AG08395 (cell line): ENCODE measurements at regions not wholly inside any gene's neighbourhood (a gene's known extent, or its start where the extent isn't known, plus 50 kb on each side); places are given as distances from the start of the nearest gene placed in this dataset.
"Not testable (repeated sequence)": the region's sequence is repeated elsewhere in the genome, so short reads cannot be mapped to it uniquely, and the experiment has no call there.

Experiments
- DNase-seq: peaks from one replicate; pipeline ENCODE4 v3.0.0; 2012; ENCODE audit warnings: mixed read lengths, low spot score

GRCh38 chr6:170057961-170058877, 232.7 kb downstream of the DLL1 start:
- no peak for DNase-seq

- no peak for DNase-seq
These were observed 233.7 kb downstream of the DLL1 start for GRCh38 chr6:170057034-170057734.

DNA sequence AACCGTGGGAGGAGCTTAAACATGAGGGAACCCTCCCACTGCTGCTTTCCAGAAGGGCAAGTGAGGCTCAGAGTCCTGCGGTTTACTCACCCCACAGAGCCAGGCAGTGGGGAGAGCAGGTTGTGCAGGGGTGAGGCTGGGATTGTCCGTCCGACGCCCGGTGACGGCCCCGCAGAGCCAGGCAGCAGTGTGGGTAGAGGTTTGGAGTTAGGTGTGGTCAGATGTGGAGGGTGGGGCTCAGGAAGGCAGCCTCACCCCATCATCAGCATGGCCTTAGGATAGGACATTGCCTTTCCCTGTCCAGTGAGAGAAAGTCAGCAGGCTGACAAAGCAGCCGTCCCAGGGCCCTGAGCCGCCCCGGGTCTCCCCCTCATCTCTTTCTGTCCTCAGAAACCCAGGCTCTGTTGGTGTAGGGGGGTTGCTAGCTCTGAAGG, 234.6 kb downstream of the DLL1 start:
- DNase-seq = no peak

- not testable (repeated sequence) for DNase-seq
These were observed 235.1 kb downstream of the DLL1 start for GRCh38 chr6:170055797-170056196.

DNA sequence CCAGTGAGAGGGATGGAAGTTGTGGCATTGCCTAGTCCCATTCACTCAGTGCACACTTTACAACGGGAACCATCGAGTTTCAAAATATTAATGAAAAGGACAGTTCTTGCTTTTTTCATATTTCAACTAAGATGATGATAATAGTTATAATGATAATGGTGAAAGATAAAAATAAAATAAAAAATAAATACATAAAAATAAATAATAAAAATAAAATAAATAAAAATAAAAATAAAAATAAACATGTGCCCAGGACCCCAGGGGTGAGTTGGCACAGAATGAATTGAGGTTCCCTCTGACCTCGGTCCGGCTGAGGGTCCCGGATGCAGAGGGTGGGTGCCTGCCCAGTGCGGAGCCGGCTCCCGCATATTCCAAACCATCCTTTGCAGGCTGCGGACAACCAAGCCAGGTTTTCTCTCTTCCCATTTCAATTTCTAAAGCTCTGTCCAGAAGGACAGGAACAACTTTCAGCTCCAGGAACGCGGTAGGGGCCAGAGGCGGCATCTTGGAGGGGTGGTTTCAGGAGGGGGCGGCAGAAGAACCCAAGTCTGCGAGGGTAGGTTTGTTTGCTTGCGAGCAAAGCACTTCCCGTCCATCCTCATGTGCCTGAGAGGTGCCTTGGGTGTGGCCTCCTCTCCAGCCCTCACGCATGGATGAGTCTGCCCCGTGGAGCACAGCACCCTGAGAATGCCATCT, 236.8 kb downstream of the DLL1 start:
- no peak for DNase-seq

- DNase-seq = no peak
These were observed 237.7 kb downstream of the DLL1 start for GRCh38 chr6:170052991-170053821.

GRCh38 chr6:170051229-170052172, 239.4 kb downstream of the DLL1 start:
- DNase-seq = no peak

- DNase-seq = no peak
These were observed 240.3 kb downstream of the DLL1 start for GRCh38 chr6:170050591-170051041.

GRCh38 chr6:170049641-170050561, 241.0 kb downstream of the DLL1 start:
- DNase-seq = peak; percentile 85

DNA sequence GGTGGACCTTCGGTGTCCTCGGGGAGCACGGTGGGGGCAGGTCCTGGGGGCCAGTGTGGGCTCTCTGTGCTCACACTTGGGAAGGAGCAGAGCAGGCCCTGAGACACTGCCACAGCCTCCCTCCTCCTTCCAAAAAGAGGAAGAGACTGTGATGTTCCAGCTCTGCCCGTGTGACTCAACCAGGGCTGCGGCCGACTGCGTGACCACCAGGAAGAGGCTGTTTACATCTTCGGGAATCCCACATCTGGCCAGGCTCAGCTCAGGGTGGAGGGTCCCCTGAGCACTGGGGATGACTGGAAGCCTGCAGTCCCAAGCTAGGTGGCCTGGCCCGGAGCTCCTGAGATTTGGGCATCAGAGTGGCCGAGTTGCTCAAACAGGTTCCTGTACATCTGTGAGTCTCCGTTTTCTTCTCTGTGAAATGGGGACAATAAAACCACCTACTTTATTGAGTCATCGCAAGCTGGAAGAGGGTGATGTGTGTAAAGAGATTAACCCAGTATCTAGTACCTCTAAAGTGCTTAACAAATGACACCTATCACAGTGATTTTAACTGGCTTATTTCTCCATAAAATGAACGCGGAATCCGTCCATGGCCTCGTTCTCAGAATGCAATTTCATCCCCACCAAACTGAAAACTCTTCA, 242.1 kb downstream of the DLL1 start:
- peak; percentile 80 for DNase-seq

DNA sequence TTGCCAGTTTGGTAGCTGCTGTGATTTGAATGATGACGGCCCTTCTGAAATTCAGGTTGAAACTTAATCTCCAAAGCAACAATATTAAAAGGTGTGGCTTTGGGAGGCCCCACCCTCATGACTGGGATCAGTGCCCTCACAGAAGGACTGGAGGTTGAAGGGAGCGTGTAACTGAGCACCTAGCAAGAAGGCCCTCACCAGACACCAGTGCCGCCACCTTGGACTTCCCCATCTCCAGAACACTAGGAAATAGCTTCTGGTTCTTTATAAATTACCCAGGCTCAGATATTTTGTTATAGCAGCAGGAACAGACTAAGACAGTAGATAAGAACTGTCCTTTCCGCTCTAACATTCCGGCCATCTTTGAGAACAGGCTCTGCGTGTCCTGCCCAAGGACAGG, 243.1 kb downstream of the DLL1 start:
- no peak for DNase-seq

DNA sequence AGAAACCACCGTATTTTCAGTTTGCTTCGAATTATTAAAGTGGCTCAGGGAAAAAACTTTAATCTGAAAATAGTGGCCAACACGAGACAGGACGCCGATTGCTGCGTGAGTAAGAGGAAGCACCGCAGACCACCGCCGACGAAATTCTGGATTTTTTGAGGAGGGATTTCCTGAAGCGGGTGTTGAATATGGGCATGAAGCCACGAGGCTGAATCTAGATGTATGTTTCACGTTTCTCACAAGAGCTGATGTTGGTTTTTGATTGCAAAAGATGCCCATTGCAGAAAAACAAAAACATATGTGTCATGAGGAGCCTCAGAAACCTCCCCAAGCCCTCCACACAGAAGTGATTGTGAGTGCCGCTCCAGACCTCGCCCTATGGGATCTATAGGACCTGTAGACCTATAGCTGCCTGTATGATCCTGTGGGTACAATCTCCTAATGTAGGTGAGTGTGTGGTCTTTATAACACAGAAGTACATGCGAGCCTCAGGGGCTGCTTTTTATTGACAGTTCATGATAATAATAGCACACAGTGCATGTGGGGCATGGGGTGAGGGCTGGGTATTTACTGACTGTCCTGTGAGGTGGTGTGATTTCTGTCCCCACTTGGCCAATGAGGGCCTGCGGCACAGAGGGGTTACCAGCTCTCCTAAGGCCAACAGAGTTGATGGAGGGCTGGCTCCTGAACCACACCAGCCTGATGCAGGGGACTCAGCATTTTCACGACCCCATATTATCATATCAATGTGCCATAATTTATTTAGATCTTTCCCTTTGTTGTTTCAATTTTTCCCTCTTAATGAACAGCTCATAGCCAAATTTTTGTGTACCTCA, 243.9 kb downstream of the DLL1 start:
- DNase-seq = peak; percentile 26

GRCh38 chr6:170045981-170046667, 244.8 kb downstream of the DLL1 start:
- no peak for DNase-seq

GRCh38 chr6:170045563-170045960, 245.3 kb downstream of the DLL1 start:
- no peak for DNase-seq

GRCh38 chr6:170044836-170045562, 245.9 kb downstream of the DLL1 start:
- no peak for DNase-seq
